Mesodermal cell (in vitro differentiated cells): ENCODE measurements at regions not wholly inside any gene's neighbourhood (a gene's known extent, or its start where the extent isn't known, plus 50 kb on each side); places are given as distances from the start of the nearest gene placed in this dataset.

Experiments used
- H3K27ac ChIP-seq: 2 replicates; pipeline ENCODE4 v1.7.0; 2013; ENCODE audit warnings: mild to moderate bottlenecking, low read depth, low read length, moderate library complexity; ENCODE audit not compliant: severe bottlenecking
- H3K36me3 ChIP-seq: 2 replicates; pipeline ENCODE4 v1.7.1; 2013; ENCODE audit warnings: mild to moderate bottlenecking, low read length, moderate library complexity; ENCODE audit not compliant: control insufficient read depth, insufficient read depth
- H3K4me1 ChIP-seq: one replicate; pipeline ENCODE4 v1.7.1; 2013; ENCODE audit warnings: mild to moderate bottlenecking, low read length; ENCODE audit not compliant: insufficient read depth, control insufficient read depth, poor library complexity, severe bottlenecking
- H3K4me3 ChIP-seq: 2 replicates; pipeline ENCODE4 v1.7.0; 2013; ENCODE audit warnings: low read length, control low read depth, mild to moderate bottlenecking; ENCODE audit not compliant: insufficient read depth, poor library complexity, severe bottlenecking; ENCODE audit errors: extremely low read depth
- H3K9me3 ChIP-seq: 2 replicates; pipeline ENCODE4 v1.7.1; 2013; ENCODE audit warnings: mild to moderate bottlenecking, low read length, moderate library complexity; ENCODE audit not compliant: control insufficient read depth
- WGBS, 2 experiments: methylation state at CpG; one replicate each; pipeline ENCODE4 v1.1.5; 2013; ENCODE audit warnings: missing lambda C conversion rate in 2 of 2; ENCODE audit not compliant: insufficient coverage in 2 of 2; 5-methylcytosine and 5-hydroxymethylcytosine counted together

GRCh38 chr2:183678908-183679307 is 554.7 kb downstream of the NUP35 start:
- Histone ChIP-seq H3K36me3 (no peaks in the 10 kb centered on the region), H3K4me1 (no peaks in the 10 kb centered on the region), H3K27ac (no peak overlapping the region), H3K4me3 (no peak overlapping the region), H3K9me3 (no peaks in the 10 kb centered on the region)
- 85 to 89% methylated on average over 4 of the region's 5 CpGs for whole genome bisulfite sequencing, 2 experiments

DNA sequence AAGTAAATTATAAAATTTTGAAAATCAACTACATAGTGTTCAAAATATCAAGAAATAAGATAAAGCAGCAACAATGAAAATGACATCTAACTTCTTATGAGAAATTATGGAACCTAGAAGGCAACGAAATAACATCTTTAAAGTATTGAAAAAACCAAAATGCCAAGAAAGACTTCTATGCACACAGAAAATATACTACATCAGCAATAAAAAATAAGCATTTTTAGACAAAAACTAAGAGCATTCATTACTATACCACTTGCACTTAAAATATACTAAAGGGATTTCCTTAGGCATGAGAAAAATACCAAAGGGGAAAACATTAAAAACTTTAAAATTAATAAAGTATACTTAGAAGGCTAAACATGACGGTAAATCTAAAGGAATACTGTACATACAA is 556.3 kb downstream of the NUP35 start:
- H3K9me3 ChIP-seq = no peaks in the 10 kb centered on the region
- H3K36me3 ChIP-seq = no peaks in the 10 kb centered on the region
- H3K4me1 ChIP-seq = no peaks in the 10 kb centered on the region
- no peak overlapping the region for H3K4me3 ChIP-seq
- WGBS, 2 experiments = no CpG with 5 or more reads among the region's 2 CpGs
- no peak overlapping the region for H3K27ac ChIP-seq

DNA sequence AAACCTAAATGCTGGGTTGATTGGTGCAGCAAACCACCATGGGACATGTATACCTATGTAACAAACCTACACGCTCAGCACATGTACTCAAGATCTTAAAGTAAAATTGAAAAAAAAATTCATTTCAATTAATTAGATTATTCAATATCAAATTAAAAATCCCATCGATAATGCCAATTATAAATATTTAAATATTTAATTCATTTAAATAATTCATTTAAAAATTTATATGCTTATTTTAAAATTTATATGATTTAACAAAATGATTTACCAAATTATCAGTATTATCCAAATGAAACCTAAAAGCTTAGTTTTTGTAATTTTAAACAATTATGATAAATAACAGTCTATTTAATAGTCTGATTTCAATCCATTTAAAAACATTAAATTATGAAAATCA is 560.4 kb downstream of the NUP35 start:
- Histone ChIP-seq H3K27ac (no peak overlapping the region), H3K36me3 (no peaks in the 10 kb centered on the region), H3K9me3 (no peaks in the 10 kb centered on the region), H3K4me3 (no peak overlapping the region), H3K4me1 (no peaks in the 10 kb centered on the region)
- no CpG with 5 or more reads among the region's 2 CpGs for WGBS, 2 experiments

- H3K4me1 ChIP-seq = no peaks in the 10 kb centered on the region
- no peak overlapping the region for H3K27ac ChIP-seq
- 78 to 88% methylated on average over 3 of the region's 4 CpGs for WGBS, 2 experiments
- no peak overlapping the region for H3K4me3 ChIP-seq
- no peaks in the 10 kb centered on the region for H3K36me3 ChIP-seq
- H3K9me3 ChIP-seq = peaks cover 4% of the 10 kb centered on the region
Observed at GRCh38 chr2:183696028-183696427, 571.8 kb downstream of the NUP35 start.

GRCh38 chr2:183709829-183710228 is 585.6 kb downstream of the NUP35 start:
- no peaks in the 10 kb centered on the region for H3K4me1 ChIP-seq
- no peaks in the 10 kb centered on the region for H3K9me3 ChIP-seq
- H3K36me3 ChIP-seq = no peaks in the 10 kb centered on the region
- 60 to 91% methylated on average over 1 of the region's 1 CpG for WGBS, 2 experiments
- no peak overlapping the region for H3K27ac ChIP-seq
- H3K4me3 ChIP-seq = no peak overlapping the region

GRCh38 chr2:183718246-183718645 is 594.0 kb downstream of the NUP35 start:
- Histone ChIP-seq H3K4me3 (no peak overlapping the region), H3K27ac (no peak overlapping the region), H3K36me3 (no peaks in the 10 kb centered on the region), H3K9me3 (no peaks in the 10 kb centered on the region), H3K4me1 (no peaks in the 10 kb centered on the region)
- WGBS, 2 experiments = 71 to 89% methylated on average over 1 to 3 of the region's 3 CpGs

DNA sequence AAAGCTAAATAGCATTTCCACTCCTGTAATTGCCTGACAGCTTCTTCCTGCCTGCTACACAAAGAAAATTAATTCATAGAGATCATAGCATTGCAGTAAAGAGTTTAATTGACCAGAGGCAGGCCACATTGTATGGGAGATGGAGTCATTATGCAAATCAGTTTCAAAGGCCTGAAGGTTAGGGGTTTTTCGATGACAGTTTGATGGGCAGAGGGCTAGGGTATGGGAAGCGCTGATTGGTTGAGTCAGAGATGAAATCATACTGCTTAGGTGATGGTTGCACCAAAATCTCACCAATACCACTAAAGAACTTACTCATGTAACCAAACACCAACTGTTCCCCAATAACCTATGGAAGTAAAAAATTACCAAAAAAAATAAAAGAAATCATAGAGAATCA is 599.0 kb downstream of the NUP35 start:
- Histone ChIP-seq H3K36me3 (no peaks in the 10 kb centered on the region), H3K4me3 (no peak overlapping the region), H3K9me3 (no peaks in the 10 kb centered on the region), H3K27ac (no peak overlapping the region), H3K4me1 (no peaks in the 10 kb centered on the region)
- 100% methylated on average over 1 of the region's 2 CpGs; no CpG with 5 or more reads in 1 of the 2 experiments for WGBS, 2 experiments

- H3K27ac ChIP-seq = no peak overlapping the region
- no peaks in the 10 kb centered on the region for H3K4me1 ChIP-seq
- H3K9me3 ChIP-seq = no peaks in the 10 kb centered on the region
- H3K4me3 ChIP-seq = no peak overlapping the region
- no CpG with 5 or more reads among the region's 2 CpGs for WGBS, 2 experiments
- no peaks in the 10 kb centered on the region for H3K36me3 ChIP-seq
Observed at GRCh38 chr2:183729380-183729779, 605.1 kb downstream of the NUP35 start.

DNA sequence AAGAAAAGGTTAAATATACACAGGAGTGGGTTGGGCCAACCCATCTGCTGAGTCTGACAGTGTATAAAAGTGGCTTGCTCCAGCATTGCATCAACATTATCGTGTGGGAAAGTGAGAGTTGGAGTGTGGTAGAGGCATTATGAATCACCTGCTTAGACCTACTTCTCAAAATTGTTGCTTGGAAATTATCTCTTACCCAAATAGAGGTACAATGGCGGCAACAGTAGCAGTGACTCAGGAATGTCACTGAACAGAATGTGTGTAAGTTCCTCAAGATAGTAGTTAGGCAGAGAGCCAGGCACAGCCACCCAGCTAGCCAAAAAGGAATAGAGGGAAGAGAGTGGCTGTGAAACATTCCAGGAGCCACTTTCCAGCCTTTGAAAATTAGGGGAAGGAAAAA is 616.0 kb downstream of the NUP35 start:
- 87% methylated on average over 2 of the region's 2 CpGs; no CpG with 5 or more reads in 1 of the 2 experiments for WGBS, 2 experiments
- Histone ChIP-seq H3K4me3 (no peak overlapping the region), H3K36me3 (no peaks in the 10 kb centered on the region), H3K4me1 (no peaks in the 10 kb centered on the region), H3K9me3 (no peaks in the 10 kb centered on the region), H3K27ac (no peak overlapping the region)

DNA sequence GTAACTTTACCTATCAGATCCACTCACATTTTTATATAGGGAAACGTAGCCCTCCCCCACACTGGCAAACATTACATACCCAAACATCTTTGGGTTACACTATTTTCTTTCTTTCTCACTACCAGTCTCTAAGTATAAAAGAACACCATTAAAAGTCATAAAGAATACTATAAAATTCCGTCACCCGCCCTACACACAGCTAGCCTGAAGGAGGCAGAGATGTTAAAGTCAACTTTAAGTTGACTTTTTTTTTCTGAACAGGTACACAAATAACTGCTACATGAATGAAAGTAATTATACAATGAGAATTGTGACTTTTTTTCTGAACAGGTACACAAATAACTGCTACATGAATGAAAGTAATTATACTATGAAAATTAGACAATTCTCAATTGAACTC is 628.3 kb downstream of the NUP35 start:
- Histone ChIP-seq H3K9me3 (no peaks in the 10 kb centered on the region), H3K4me1 (no peaks in the 10 kb centered on the region), H3K36me3 (no peaks in the 10 kb centered on the region), H3K4me3 (no peak overlapping the region), H3K27ac (no peak overlapping the region)
- 75 to 100% methylated on average over 1 of the region's 3 CpGs for whole genome bisulfite sequencing, 2 experiments

GRCh38 chr2:183759033-183759432 is 634.8 kb downstream of the NUP35 start:
- Histone ChIP-seq H3K36me3 (no peaks in the 10 kb centered on the region), H3K4me1 (no peaks in the 10 kb centered on the region), H3K9me3 (no peaks in the 10 kb centered on the region), H3K4me3 (no peak overlapping the region), H3K27ac (no peak overlapping the region)
- WGBS, 2 experiments = 100% methylated on average over 1 of the region's 1 CpG; no CpG with 5 or more reads in 1 of the 2 experiments
